ENCODE measurements at regions not wholly inside any gene's neighbourhood (a gene's known extent, or its start where the extent isn't known, plus 50 kb on each side); places are given as distances from the start of the nearest gene placed in this dataset.

DNA sequence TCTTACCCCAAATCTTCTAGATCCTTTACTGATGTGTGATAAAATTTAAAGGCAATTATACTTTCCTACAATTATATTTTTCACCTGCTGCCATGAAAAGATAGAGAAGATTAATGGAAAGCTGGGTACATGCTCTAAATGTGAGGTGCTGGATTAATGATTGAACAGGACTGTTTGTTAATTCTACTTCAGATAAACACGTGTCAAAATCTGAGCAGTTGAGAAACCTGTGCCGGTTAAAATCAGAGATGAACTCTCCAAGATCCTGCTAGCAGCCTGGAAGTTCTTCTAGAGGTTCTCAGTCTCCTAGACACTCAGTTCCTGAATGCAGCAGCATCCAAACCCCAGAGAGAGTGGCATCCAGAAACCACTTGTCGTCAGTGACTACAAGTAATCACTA, 69.2 kb downstream of the INHBA start:
- DNase-seq: no peak

DNA sequence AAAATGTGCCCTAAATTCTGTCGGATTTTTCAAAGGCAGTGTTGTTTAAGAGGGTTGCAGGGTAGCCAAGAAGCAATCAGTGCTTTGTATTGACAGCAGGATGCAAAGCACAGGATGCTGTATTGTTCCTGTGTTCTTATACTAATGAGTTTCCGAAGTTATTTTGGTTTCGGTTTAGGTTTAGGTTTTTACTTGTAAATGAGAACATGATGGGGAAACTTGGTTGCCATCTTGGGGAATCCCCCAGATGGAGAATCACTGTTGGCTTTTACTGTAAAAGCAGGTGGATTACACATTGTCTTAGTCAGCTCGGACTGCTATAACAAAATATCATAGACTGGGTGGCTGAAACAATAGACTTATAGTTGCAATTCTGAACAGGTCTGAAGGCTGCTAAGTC, 72.1 kb downstream of the INHBA start:
- no peak for DNase-seq

DNA sequence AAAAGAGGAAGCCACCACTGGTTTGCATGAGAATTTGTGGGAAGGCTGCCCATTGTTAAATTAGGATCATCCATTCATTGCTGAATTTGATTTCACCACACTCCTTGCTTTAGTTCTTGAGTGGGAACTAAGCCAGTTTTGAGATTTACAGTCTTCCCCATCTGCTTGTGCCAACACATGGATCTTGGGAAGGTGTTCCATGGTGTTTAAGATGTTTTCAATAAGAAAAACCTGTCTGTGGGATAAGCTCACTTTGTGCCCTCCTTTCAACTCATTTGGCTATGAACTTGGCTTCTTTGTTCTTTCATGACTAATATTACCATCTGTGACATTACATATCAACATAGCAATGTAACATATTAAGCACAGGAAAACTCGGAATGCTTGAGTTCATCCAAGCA, 73.2 kb downstream of the INHBA start:
- no peak for DNase-seq

DNA sequence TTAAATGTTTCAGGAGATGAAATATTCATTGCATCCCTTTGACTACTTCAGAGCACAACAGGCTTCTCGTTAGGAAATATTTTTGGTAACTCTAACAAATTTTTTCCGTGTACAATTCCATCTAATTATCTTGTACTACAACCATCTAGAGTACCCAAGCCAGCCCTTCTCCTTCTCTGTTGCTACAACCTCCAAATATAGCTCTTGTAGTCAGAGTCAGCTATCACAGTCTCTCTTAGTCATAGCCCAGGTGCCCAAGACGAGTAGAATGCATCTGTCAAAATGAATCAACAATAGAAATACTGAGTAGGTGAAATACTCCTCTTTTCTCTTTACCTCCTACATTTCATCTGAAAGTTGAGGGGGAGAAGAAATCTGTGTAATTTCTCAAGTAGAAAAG, 74.0 kb downstream of the INHBA start:
- peak in 1 of 51 donors; percentile 44 for DNase-seq

DNA sequence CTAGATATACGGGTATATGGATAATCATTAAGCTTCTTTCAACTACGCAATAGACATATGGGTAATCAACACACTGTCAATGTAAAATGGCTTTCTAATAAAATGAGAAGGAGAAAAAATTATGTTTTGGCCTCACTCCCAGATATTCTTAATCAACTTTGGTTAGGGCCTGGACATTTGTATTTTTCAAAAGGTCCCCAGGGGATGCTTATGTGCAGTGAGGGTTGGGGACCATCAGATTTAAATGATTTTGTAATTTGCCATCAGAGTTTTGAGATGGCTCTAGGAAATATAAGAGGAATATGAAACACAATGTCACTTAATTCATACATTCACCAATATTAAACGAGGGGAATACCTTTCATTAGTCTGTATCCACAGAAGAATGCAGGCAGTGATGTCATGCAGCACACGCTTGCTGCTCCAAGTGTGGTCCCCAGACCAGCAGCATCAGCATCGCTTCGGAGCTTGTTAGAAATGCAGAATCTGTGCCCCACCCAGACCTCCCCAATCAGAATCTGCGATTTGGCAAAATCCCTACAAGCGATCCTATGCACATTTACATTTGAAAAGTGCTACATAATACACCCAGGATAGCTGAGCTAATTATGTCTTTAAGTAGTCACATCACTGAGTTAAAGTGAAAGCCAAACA, 75.1 kb downstream of the INHBA start:
- no peak for DNase-seq

DNA sequence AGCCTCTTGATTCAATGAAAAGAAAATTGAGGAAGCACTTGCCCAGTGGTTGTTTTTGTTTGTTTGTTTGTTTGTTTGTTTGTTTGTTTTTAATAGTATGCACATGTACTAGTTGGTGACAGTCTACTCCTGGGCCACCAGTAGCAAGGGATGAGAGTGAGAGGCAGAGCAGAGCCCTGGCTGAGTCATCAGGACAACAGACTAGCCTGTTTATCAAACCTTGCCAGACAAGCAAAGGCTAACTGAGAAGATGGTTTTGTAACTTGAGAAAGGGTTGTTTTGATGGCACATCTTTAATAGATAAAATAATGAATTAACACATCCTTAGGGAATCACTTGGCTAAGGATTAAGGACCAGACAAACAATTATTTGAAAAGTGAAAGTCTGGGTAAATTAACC, 78.1 kb downstream of the INHBA start:
- no peak for DNase-seq

DNA sequence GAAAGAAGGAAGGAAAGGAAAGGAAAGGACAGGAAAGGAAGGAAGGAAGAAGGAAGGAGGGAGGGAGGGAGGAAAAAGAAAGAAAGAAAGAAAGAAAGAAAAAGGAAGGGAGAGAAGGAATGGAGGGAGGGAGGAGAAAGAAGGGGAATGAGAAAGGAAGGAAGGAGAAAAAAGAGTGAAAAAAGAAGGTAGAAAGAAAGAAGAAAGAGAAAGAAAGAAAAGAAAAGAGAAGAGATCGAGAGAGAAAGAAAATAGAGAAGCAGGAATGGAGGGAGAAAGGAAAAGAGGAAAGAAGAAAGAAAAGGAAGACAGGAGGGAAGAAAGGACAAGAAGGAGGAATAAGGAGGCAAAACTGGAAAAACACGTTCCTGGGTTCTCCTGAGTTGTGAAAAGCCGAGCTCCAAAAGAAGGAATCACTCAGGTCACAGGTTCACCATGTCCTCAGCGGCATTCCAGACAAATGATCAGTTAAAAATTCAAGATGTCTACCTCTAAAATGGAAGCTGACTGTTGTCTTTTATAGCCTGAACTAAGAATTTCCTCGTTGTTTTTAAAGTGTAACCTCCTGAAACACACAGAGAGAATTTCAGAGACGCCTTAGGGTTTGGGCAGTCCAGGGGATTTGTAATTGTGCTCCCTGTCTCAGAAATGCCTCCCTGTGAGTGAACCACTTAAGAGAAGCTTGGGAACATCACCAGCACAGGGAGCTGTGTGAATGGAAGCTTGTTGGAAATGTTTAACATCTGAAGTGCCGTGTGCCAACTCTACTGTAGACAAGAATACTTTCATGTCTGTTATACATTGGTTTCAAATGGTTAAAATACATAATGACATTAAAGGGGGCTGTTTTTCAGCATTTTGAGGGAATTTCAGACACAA, 80.7 kb downstream of the INHBA start:
- no peak for DNase-seq

DNA sequence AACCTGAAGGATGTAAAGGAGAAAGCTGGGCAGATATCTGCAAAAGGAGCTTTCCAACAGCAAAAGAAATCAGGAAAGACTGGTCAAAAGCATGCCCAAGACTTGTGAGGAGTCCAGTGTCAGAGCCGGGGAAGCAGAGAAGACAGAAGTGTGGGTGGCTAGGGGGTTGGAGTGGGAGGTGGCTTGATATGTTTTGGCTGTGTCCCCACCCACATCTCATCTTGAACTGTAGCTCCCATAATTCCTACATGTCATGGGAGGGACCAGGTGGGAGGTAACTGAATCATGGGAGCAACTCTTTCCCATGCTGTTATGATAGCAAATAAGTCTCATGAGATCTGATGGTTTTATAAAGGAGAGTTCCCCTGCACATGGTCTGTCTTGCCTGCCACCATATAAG, 84.9 kb downstream of the INHBA start:
- DNase-seq: no peak

DNA sequence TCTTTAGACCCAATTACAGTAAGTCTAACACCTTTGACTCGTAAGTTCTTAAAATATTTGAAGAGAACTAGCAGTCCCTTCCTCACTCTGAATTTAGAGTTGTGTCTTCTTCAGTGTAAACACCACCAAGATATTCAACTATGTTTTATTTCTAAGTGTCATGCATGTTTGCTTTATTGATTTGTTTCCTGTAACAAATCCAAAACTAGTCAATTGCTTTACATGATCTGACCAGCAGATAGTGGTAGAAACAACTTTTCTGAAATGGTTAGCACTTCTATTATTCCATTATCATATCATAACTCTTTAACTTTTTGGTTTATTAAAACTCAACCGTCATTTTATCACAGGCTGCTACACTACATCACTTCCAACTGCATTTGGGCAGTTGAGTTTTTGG, 90.1 kb downstream of the INHBA start:
- DNase-seq: no peak

DNA sequence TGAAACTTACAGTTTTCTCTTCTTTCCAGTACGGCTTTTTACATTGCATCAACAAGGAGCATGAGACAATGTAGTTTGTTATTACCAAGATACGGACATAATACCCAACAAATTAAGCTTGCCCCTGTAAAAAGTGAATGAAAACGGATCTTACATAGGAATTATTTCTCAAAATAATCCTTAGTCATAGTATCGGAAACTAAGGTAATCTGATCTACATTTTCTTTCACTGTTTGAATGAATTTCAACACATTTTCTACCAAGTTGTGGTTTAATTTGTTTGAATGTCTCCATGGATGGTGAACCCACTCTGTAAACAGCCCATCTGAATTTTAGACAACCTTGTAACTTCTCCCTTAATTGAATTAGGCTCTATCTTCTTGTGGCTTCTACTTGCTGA, 90.5 kb downstream of the INHBA start:
- no peak for DNase-seq

DNA sequence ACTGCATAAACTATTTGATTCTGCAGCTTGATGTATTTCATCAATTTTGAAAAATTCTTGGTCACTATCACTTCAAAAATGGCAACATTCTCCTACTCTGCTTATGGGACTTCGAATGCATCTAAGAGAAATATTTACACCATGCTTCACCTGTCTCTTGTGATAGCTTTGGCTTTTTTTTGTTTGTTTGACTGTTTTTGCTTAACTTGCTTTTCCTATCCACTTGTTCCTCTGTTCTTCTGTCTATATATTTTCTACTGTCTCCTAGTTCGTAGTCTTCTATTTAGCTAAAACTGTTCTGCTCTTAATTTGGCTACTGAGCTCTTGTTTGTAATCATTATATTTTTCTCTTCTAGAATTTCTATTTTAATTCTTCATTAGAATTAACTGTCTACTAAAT, 94.4 kb downstream of the INHBA start:
- DNase-seq: no peak

DNA sequence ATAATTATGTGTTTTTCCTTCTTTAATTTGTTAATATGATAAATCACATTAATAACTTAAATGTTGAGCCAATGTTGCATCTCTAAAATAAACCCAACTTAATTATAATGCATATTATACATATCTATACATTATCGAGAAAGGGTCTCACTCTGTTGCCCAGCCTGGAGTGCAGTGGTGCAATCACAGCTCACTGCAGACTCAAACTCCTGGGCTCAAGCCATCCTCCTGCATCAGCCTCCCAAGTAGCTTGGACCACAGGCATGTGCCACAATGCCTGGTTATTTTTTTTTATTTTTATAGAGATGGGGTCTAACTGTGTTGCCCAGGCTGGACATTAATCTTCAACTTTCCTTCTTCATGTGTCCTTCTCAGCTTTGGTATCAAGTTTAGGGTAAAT, 98.9 kb downstream of the INHBA start:
- no peak for DNase-seq

DNA sequence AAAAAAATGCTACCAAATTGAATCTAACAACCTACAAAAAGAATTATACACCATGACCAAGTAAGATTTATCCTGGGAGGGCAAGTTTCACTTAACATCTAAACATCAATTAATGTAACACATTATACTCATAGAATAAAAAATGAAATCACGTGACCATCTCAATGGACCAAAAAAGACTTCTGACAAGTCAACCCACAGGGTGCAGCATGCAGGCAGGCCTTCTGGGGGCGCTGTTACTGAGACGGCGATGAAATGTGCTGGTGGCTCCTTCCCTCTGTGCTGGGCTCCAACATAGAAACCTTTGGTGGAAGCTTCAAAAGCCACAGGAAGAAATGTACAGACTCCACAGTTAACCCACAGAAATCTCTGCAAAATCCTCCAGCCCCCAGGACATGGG, 103.1 kb downstream of the INHBA start:
- DNase-seq: no peak

DNA sequence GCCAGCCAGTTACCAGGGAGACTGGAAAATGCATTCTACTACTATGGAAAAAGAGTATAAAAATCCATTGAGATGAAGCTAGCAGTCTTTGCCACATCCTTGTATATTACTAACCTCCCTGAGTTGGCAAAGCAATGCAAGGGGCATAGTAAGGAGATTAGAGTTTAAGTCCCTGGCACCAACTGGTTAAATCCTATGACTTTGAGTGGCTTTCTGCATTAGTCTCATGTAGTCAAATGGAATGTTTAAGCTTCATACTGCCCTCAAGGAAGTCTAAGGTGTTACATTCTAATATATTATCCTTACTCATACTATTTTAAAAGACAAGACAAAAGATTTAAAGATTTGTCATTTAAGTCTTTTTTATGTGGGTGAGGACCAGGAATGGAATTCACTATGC, 110.1 kb downstream of the INHBA start:
- DNase-seq: no peak

DNA sequence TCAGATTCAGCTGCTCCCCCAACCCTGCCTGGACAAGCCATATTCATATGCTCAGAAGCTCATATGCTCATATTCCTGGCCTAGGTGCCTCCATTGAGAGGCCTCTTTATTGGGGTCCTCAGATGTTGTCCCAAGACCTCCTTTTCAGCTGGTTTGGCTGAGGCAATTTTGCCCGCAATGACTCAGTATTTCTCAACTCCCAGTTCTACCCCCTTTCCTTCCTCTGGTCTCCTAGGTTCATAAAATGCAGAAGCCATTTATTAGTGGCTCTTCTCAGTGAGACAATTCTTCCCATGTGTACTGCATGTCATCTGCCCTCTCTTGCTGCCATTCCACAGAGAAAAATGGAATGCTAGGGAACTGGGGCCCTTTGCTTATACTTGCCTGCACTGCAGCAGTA, 110.7 kb downstream of the INHBA start:
- DNase-seq: no peak

DNA sequence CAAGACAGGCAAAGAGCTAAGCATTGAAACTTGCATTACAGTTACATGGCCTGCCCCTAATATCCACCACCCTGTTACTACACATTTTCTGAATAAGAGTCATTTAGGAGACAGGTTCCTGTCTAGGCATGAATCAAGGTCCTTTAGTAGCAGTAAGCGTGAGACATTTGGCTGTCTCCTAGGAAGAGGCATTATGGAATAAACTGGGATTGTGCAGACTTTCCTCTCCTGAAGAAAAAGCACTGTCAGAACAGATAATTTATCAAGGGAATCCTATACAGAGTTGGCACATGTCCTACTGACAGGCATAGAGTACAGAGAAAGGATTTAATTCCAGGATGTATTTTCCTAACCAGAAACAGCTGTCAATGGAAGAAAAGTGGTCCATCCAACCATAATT, 111.9 kb downstream of the INHBA start:
- no peak for DNase-seq

DNA sequence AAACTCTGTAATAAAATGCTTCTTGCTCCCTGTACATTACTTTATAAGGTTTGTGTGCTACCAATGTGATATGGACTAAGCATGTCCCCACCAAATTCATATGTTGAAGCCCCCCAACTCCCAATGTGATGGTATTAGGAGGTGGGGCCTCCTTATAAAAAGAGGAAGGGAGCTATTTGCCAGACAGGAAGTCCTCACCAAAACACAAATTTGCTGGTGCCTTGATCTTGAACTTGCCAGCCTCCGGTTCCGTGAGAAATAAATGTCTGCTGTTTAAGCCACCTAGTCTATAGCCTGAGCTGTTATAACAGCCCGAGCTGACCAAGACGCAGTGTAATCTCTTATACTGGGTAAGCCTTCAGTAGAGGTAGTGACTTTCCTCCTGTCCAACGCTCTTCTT, 114.5 kb downstream of the INHBA start:
- no peak for DNase-seq

DNA sequence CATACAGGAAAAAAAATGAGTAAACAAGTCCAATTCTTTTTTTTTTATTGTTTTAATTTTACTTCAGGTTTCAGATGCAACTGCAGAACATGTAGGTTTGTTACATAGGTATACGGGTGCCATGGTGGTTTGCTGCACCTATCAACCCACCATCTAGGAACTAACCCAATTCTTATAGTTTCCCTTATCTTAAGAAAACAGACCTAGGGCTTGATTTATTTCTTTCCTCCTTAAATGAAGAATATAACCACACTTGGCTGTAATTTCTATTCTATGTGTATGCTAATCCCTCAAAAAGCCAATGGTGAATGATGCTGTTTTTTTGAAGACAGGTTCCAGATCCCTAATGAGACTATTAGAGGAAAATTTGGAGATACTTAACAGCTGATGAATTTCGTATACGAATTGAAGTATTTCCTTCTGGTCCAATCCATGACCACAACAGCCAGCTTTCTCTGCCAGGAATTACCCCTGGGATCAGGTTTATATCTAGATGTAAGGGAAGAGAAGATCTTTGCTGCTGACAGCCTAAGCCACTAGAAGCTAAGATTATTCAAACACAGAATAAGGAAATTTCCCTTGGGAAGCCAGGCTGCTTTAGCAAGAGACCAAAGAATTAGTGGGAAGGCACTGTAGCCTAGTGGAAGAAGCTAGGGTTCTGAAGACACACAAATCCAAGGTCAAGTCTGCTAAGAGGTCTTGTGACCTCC, 115.8 kb downstream of the INHBA start:
- no peak for DNase-seq

DNA sequence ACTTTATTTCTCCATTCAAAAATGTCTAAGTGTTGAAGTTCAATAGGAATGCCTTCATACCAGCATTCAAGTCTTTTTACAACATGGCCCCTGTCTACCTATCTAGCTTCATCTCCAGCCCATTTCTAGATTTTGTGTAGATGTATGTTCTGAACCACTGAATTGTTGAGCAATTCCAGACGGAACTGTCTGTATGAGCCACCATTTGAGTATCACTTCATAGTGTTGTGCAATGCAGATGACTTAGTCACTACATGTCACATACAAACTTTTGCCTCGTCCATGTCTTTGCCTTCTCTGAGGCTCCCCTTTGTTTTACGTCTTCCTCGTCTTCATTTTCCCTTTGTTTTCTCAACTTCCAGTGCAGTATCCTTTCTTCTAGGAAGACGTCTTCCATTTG, 118.1 kb downstream of the INHBA start:
- DNase-seq: no peak

DNA sequence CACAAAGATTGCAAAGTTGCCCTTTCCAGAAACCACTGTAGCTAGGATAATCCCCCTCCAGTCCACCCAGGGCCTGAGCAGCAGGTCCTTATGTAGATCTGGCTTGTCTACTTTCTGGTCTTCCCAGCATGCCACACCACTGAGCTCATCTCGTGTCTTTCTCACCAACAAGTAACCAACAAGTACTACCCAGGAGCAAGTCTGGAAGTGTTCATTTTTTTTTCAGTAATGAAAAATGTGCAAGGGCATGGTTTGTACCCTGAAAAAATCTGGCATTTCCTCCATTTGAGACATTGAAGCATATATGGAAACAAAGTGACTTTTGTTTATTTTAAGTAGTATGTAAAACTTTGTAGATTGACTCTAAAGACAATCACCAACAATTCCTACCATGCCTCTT, 120.8 kb downstream of the INHBA start:
- DNase-seq: no peak

DNA sequence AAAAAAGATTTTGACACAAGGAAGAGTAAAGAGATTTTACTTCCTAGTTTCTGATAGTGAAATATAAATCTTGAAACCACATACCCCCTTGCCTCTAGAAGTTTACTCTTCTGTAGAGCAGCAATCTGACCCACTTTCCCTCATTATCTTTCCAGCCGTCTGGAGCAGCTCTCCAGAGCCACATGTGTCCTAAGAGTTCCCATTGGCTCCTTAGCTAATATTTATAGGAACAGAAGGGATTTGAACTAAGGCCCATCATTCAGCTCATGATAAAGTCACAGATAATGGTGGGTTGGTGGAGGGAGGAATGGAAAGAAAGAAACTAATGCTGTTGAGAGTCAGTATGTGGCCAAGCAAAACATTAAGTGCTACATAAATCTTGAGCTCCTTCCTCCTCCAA, 121.8 kb downstream of the INHBA start:
- no peak for DNase-seq
